Stomach smooth muscle (tissue), 2 donors: ENCODE measurements at regions not wholly inside any gene's neighbourhood (a gene's known extent, or its start where the extent isn't known, plus 50 kb on each side); places are given as distances from the start of the nearest gene placed in this dataset.

Experiments used
- H3K27ac ChIP-seq: one replicate; pipeline ENCODE4 v1.7.0; 2013; ENCODE audit warnings: mild to moderate bottlenecking, low read length, inconsistent platforms
- H3K27me3 ChIP-seq, 2 donors: one replicate each; pipeline ENCODE4 v1.7.0; 2013; ENCODE audit warnings: low read length in 2 of 2; ENCODE audit not compliant: insufficient read depth in 2 of 2, control insufficient read depth in 1 of 2
- H3K36me3 ChIP-seq, 2 donors: one replicate each; pipeline ENCODE4 v1.7.0; 2013; ENCODE audit warnings: low read length in 2 of 2; ENCODE audit not compliant: control insufficient read depth in 2 of 2, insufficient read depth in 2 of 2
- H3K4me1 ChIP-seq: one replicate; pipeline ENCODE4 v1.7.0; 2013; ENCODE audit warnings: low read length; ENCODE audit not compliant: control insufficient read depth, insufficient read depth
- H3K4me3 ChIP-seq, 2 donors: one replicate each; pipeline ENCODE4 v1.7.0; 2013; ENCODE audit warnings: low read length in 2 of 2
- H3K9ac ChIP-seq, 2 donors: one replicate each; pipeline ENCODE4 v1.7.0; 2013; ENCODE audit warnings: low read length in 2 of 2, mild to moderate bottlenecking in 1 of 2
- H3K9me3 ChIP-seq, 2 donors: one replicate each; pipeline ENCODE4 v1.7.0; 2013; ENCODE audit warnings: low read length in 2 of 2; ENCODE audit not compliant: control insufficient read depth in 2 of 2
- donor health status: healthy.
- donor health status: Pancreatic carcinoma.

DNA sequence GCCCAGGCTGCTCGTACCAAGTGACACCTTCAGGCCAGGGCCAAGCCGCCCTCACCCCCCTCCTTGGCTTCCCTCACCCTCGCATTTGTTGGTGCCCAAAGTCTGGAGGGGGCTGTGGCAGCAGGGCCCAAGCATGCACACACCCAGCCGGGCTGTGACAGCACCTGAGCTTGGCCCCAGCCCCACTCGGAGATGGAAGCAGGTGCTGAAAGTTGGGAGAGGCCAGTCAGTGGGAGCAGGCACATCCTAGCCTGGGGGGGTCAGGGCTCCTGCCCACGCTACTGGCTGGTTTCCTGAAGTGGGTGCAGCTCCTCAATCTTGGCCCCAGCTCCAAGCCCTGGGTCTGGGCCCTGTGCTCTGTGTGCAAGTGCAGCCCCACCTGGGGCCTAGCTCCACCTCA is 228.0 kb downstream of the RDH14 start:
- no peaks in the 10 kb centered on the region for H3K36me3 ChIP-seq
- no peaks in the 10 kb centered on the region for H3K27me3 ChIP-seq
- H3K9me3 ChIP-seq = no peaks in the 10 kb centered on the region
- H3K4me3 ChIP-seq = no peak overlapping the region
- H3K27ac ChIP-seq = no peak overlapping the region
- no peak overlapping the region for H3K9ac ChIP-seq
- H3K4me1 ChIP-seq = no peaks in the 10 kb centered on the region

DNA sequence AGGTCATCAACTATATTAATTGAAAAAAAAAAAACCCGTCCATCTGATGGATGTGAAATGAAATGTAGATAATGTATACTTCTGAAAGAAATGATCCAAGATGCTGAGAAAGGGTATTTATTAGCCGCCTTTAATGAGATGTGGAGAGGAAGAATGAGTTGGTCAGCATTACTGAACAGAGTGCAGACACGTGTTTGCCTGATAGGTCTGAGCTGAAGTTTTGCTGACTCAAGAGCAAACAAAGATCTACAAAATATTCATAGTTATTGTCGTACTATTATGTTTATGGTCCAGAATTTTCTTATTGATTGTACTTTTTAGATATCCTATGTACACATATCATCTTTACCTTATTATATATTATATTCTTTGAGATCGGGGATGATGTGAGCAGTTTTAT is 235.3 kb downstream of the RDH14 start:
- Histone ChIP-seq H3K4me3 (no peak overlapping the region), H3K9me3 (no peaks in the 10 kb centered on the region)

DNA sequence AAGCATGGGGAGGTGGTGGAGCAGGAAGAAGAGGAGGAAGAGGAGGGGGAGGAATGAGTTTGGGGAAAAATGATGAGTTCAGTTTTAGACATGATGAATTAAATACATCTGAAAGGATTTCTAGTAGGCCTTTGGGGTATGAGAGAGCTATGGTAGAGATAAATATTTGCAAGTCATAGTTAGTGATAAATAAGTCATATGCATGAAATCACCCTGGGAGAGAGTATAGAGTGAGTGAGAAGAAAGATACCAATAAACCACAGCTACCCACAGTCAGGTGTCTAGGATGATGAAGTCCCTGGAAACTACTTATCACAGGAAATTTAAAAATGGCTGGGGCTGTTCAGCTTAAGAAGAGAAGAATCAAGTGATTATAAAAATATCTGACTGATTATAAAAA is 240.5 kb downstream of the RDH14 start:
- Histone ChIP-seq H3K27ac (no peak overlapping the region), H3K9ac (no peak overlapping the region), H3K27me3 (no peaks in the 10 kb centered on the region), H3K4me1 (no peaks in the 10 kb centered on the region), H3K9me3 (no peaks in the 10 kb centered on the region), H3K36me3 (no peaks in the 10 kb centered on the region), H3K4me3 (no peak overlapping the region)

More for the DNA sequence above, 235.3 kb downstream of the RDH14 start:
- Histone ChIP-seq H3K9ac (no peak overlapping the region), H3K27me3 (no peaks in the 10 kb centered on the region), H3K27ac (no peak overlapping the region), H3K36me3 (no peaks in the 10 kb centered on the region), H3K4me1 (no peaks in the 10 kb centered on the region)

GRCh38 chr2:18317017-18317416 is 243.4 kb downstream of the RDH14 start:
- Histone ChIP-seq H3K36me3 (no peaks in the 10 kb centered on the region), H3K4me3 (no peak overlapping the region), H3K9me3 (peaks cover 0 to 5% of the 10 kb centered on the region in 2 donors), H3K27ac (no peak overlapping the region), H3K27me3 (no peaks in the 10 kb centered on the region), H3K4me1 (no peaks in the 10 kb centered on the region), H3K9ac (no peak overlapping the region)

GRCh38 chr2:18312818-18313217 is 247.6 kb downstream of the RDH14 start:
- Histone ChIP-seq H3K36me3 (no peaks in the 10 kb centered on the region), H3K4me3 (no peak overlapping the region), H3K4me1 (no peaks in the 10 kb centered on the region)

DNA sequence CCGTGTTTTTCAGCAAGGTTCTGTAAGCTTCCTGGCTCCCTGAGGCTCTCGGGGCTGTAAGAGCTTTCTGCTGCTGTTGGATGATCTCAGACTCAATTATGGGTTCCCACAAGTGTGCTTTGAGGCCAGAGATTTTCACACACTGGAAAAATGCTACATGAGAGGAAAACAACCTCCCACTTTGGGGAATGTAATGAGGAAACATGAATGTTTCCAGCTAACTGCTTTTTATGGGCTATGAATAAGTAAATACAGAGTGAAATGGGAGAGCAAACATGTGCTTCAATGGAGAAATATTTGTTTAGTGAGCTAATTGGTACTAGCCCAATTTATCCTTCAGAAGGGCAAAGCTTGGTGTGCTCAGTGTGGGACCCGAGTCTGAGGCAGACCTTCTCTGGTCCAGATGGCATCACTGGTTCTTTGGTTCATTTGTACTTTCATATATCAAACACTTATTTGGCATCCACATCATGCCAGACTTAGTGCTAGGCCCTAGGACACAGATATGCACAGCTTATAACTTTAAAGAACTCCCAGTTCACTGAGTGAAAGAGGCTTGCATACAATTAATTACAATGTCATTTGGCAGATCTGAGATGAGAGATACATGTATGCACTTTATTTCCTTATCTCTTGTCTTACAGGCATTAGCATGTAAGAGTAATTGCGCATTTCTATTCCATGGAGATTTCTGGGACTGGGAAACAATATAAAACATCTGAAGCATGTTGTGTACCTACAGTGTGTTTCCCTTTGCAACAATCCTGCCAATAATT is 248.8 kb downstream of the RDH14 start:
- Histone ChIP-seq H3K27ac (no peak overlapping the region), H3K9me3 (peaks cover 0 to 5% of the 10 kb centered on the region in 2 donors), H3K9ac (no peak overlapping the region), H3K4me3 (no peak overlapping the region), H3K36me3 (no peaks in the 10 kb centered on the region), H3K27me3 (no peaks in the 10 kb centered on the region), H3K4me1 (no peaks in the 10 kb centered on the region)

More at GRCh38 chr2:18312818-18313217, 247.6 kb downstream of the RDH14 start:
- Histone ChIP-seq H3K27me3 (no peaks in the 10 kb centered on the region), H3K9ac (no peak overlapping the region), H3K27ac (no peak overlapping the region), H3K9me3 (peaks cover 0 to 5% of the 10 kb centered on the region in 2 donors)

DNA sequence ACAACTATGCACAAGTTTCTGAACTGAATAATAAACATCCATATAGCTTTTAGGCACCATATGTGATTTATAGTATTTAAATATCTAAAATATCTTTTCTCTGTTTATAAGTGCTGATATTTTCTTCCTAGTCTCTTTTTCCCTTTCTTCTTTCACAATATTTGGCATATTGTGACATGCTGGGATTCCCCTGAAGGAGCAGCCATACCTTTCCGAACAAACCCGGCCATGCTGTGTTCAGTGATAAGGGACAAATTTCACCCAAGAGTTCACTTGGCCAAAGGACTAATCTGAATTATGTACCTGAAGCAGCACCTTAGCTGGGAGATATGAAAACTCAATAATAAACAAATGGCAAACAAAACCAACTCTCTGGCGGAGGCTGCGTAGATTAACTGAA is 250.8 kb downstream of the RDH14 start:
- no peaks in the 10 kb centered on the region for H3K27me3 ChIP-seq
- no peak overlapping the region for H3K27ac ChIP-seq
- no peak overlapping the region for H3K9ac ChIP-seq
- H3K9me3 ChIP-seq = peaks cover 2 to 5% of the 10 kb centered on the region in 2 donors
- no peaks in the 10 kb centered on the region for H3K4me1 ChIP-seq
- H3K36me3 ChIP-seq = no peaks in the 10 kb centered on the region
- no peak overlapping the region for H3K4me3 ChIP-seq

GRCh38 chr2:18309188-18309587 is 251.3 kb downstream of the RDH14 start:
- H3K4me1 ChIP-seq = no peaks in the 10 kb centered on the region
- no peak overlapping the region for H3K9ac ChIP-seq
- no peak overlapping the region for H3K27ac ChIP-seq
- H3K36me3 ChIP-seq = no peaks in the 10 kb centered on the region
- H3K4me3 ChIP-seq = no peak overlapping the region
- H3K9me3 ChIP-seq = peaks cover 2 to 5% of the 10 kb centered on the region in 2 donors
- no peaks in the 10 kb centered on the region for H3K27me3 ChIP-seq

- H3K27ac ChIP-seq = no peak overlapping the region
Measured at GRCh38 chr2:18304849-18305248, 255.6 kb downstream of the RDH14 start.

DNA sequence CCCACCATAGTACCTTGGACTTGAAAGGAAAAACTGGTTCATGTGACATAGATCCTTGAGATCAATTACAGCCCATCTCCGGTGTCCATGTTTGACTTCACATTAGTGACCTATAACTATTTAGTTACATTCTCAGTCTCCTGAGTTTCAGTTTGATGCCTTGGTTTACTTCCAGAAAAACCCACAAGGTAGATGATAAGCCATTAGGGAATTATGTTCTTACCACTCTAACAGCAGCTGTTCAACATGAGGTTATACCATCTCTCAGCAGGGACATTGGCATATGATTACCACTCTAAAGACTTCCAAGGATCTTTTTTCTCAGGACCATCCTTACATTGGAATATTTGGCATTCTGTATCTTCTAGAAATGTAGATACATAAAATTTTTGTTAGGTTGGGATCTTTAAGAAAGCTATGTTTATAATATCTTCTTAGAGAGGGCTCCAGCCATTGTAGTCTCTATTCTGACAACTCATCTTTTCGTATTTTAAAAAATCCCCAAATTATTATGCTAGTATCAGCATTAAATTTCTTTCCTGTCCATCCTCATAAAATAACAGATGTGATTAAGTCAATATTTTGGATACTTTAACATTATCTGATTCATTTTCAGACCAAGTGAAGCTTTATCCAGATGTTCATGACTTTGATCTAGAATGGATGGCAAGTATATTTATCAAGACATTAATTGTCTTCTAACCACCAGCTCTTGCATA is 258.9 kb downstream of the RDH14 start:
- H3K36me3 ChIP-seq = no peaks in the 10 kb centered on the region
- no peaks in the 10 kb centered on the region for H3K4me1 ChIP-seq
- no peak overlapping the region for H3K4me3 ChIP-seq
- no peak overlapping the region for H3K9ac ChIP-seq
- H3K9me3 ChIP-seq = peaks cover 0 to 2% of the 10 kb centered on the region in 2 donors
- no peaks in the 10 kb centered on the region for H3K27me3 ChIP-seq
- H3K27ac ChIP-seq = no peak overlapping the region

More at GRCh38 chr2:18304849-18305248, 255.6 kb downstream of the RDH14 start:
- no peak overlapping the region for H3K9ac ChIP-seq
- H3K4me1 ChIP-seq = no peaks in the 10 kb centered on the region
- no peak overlapping the region for H3K4me3 ChIP-seq
- H3K36me3 ChIP-seq = no peaks in the 10 kb centered on the region
- H3K27me3 ChIP-seq = no peaks in the 10 kb centered on the region
- H3K9me3 ChIP-seq = peaks cover 0 to 2% of the 10 kb centered on the region in 2 donors
